MCF 10A (cell line): ENCODE measurements at regions not wholly inside any gene's neighbourhood (a gene's known extent, or its start where the extent isn't known, plus 50 kb on each side); places are given as distances from the start of the nearest gene placed in this dataset.

ENCODE experiments used
- BruUV-seq: library from RNA; stranded (reverse); fragments of 400-500 nt; replicated peaks from 2 replicates; lab custom pipeline; 2021; lab: Mats Ljungman, UMichigan
- CTCF ChIA-PET: fragments of 300-600 bp; sonication (Branson Sonifier 250); formaldehyde crosslinking; extraction: SDS; loops from one replicate; lab custom pipeline; 2021; ENCODE audit warnings: antibody characterized with exemption, inconsistent platforms; lab: Yijun Ruan, JAX
- POLR2A ChIA-PET: fragments of 300-600, 350-650 bp; sonication (Branson Sonifier 250); formaldehyde crosslinking; extraction: SDS; loops from one replicate; lab custom pipeline; 2020; ENCODE audit warnings: antibody characterized with exemption, inconsistent platforms; lab: Yijun Ruan, JAX
- DNase-seq: peaks from one replicate; pipeline ENCODE4 v3.0.0-alpha.2; 2018; ENCODE audit not compliant: unreplicated experiment
- H3K27ac Mint-ChIP-seq: one replicate; pipeline ENCODE4 v1.8.0; 2022; ENCODE audit warnings: mild to moderate bottlenecking, low read depth, mixed read lengths; ENCODE audit not compliant: unreplicated experiment
- H3K27me3 Mint-ChIP-seq: one replicate; pipeline ENCODE4 v1.8.0; 2022; ENCODE audit warnings: mixed read lengths; ENCODE audit not compliant: insufficient read depth, unreplicated experiment
- H3K36me3 Mint-ChIP-seq: one replicate; pipeline ENCODE4 v1.8.0; 2022; ENCODE audit warnings: mild to moderate bottlenecking, moderate library complexity, mixed read lengths; ENCODE audit not compliant: insufficient read depth, unreplicated experiment
- H3K4me1 Mint-ChIP-seq: one replicate; pipeline ENCODE4 v1.8.0; 2022; ENCODE audit warnings: mixed read lengths; ENCODE audit not compliant: insufficient read depth, unreplicated experiment
- H3K4me3 Mint-ChIP-seq: one replicate; pipeline ENCODE4 v1.8.0; 2022; ENCODE audit warnings: mild to moderate bottlenecking, moderate library complexity, mixed read lengths; ENCODE audit not compliant: unreplicated experiment
- H3K9me3 Mint-ChIP-seq: one replicate; pipeline ENCODE4 v1.8.0; 2022; ENCODE audit warnings: mixed read lengths; ENCODE audit not compliant: unreplicated experiment
- intact Hi-C: fragments of 100-400 bp; cut with micrococcal nuclease; formaldehyde crosslinking; loops from 2 replicates; pipeline ENCODE4 v1.14.1; 2022
- TF ChIP-seq, protein P1 (sequence below): fragments of 200-600 bp; IDR thresholded peaks from one replicate; pipeline ENCODE4 v1.8.0; 2022; ENCODE audit warnings: antibody characterized with exemption, mild to moderate bottlenecking; ENCODE audit not compliant: unreplicated experiment

DNA sequence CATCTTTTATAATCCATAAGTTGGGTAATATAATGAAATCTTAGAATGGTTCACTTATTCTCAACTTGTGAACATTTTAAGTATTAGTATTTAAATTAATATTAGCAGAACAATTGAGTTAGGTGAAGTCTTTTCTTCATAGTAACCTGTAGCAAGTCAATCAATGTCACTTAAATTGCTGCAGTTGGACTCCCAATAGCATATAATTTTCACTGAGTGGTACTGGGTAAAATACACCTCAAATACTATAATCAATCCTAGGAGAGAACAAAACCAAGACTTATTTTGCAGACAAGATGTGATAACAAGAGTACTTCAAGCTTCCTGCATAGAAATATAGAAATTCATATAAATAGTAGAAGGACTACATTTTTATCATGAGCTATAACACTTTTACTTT, 677.9 kb upstream of the LRRN3 start:
- Mint-ChIP-seq H3K4me3 (no peak overlapping the region), H3K27ac (no peak overlapping the region), H3K36me3 (peaks cover 5% of the 10 kb centered on the region), H3K4me1 (peaks cover 2% of the 10 kb centered on the region), H3K9me3 (no peaks in the 10 kb centered on the region), H3K27me3 (no peaks in the 10 kb centered on the region)
- CTCF ChIA-PET: no interaction called here
- POLR2A ChIA-PET: interaction anchor here (0.6 kb wide), 1 partner anchor 61 kb away, joined by 3 read pairs; no protein-coding TSS in a partner anchor
- BruUV-seq: no TSS peak
- no peak for DNase-seq
- TF ChIP-seq, protein P1, sequence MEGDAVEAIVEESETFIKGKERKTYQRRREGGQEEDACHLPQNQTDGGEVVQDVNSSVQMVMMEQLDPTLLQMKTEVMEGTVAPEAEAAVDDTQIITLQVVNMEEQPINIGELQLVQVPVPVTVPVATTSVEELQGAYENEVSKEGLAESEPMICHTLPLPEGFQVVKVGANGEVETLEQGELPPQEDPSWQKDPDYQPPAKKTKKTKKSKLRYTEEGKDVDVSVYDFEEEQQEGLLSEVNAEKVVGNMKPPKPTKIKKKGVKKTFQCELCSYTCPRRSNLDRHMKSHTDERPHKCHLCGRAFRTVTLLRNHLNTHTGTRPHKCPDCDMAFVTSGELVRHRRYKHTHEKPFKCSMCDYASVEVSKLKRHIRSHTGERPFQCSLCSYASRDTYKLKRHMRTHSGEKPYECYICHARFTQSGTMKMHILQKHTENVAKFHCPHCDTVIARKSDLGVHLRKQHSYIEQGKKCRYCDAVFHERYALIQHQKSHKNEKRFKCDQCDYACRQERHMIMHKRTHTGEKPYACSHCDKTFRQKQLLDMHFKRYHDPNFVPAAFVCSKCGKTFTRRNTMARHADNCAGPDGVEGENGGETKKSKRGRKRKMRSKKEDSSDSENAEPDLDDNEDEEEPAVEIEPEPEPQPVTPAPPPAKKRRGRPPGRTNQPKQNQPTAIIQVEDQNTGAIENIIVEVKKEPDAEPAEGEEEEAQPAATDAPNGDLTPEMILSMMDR: no peak
- intact Hi-C loops: no loop called here

DNA sequence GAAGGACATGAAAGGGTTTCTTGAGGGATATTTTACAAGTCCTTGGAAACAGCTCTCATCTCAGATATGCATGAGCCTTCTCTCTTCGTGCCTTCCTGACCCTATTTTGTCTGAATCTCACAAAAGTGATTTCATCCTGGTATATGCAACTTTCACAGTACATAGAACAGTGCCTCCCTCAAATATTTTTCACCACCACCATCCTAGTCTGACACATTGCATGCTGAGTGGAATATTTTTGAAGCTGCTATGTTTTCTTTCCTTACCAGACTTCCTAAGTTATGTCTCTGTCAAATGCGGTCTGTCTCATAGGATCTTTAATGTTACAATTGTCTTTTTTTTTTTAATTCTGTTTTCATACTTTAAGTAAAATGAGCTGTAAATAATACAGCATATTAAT, 673.3 kb upstream of the LRRN3 start:
- Mint-ChIP-seq H3K27ac (no peak overlapping the region), H3K9me3 (no peaks in the 10 kb centered on the region), H3K36me3 (peaks cover 5% of the 10 kb centered on the region), H3K4me3 (no peak overlapping the region), H3K27me3 (no peaks in the 10 kb centered on the region), H3K4me1 (no peaks in the 10 kb centered on the region)
- intact Hi-C loops: no loop called here
- CTCF ChIA-PET: interaction anchor here (0.7 to 0.9 kb wide), 2 partner anchors 166 to 1081 kb away, joined by 3 to 4 read pairs; no protein-coding TSS in a partner anchor
- POLR2A ChIA-PET: no interaction called here
- no peak for DNase-seq
- BruUV-seq: no TSS peak
- TF ChIP-seq, protein P1: no peak

DNA sequence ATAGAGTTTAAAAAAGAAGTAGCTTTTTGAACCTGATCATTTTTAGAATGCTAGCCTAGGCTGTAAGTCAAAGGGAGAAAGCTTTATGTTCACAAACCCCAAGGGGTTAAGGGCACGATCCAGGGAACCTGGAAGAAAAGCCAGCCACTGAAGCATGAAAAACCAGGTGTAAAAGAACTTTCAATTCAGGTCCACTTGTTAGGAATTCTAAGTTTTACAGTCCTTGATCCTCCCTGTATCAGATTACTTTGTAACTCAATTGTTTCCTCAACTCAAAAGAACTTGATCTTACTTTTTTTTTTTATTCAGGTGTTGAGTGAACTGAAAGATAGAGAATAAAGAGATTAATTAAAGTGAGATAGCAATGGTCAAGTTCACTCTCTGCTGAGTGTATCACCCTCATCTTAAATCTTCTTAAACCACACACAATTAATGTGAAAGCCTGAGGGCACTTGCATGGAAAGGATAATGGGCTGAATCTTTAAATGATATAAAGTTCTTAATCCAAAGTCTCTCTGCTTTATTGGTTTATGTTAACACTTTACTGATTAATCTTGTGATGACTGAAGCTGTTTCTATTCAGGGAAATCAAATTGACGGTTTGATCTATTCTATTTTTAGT, 672.2 kb upstream of the LRRN3 start:
- Mint-ChIP-seq H3K27ac (no peak overlapping the region), H3K4me3 (no peak overlapping the region), H3K4me1 (no peaks in the 10 kb centered on the region), H3K9me3 (no peaks in the 10 kb centered on the region), H3K36me3 (peaks cover 5% of the 10 kb centered on the region), H3K27me3 (no peaks in the 10 kb centered on the region)
- ChIA-PET POLR2A (interaction anchor here (0.7 kb wide), 1 partner anchor 145 kb away, joined by 3 read pairs; no protein-coding TSS in a partner anchor), CTCF (interaction anchor here (0.7 kb wide), 1 partner anchor 13 kb away, joined by 3 read pairs; no protein-coding TSS in a partner anchor)
- BruUV-seq: no TSS peak
- TF ChIP-seq, protein P1: no peak
- DNase-seq: no peak
- intact Hi-C loops: no loop called here

DNA sequence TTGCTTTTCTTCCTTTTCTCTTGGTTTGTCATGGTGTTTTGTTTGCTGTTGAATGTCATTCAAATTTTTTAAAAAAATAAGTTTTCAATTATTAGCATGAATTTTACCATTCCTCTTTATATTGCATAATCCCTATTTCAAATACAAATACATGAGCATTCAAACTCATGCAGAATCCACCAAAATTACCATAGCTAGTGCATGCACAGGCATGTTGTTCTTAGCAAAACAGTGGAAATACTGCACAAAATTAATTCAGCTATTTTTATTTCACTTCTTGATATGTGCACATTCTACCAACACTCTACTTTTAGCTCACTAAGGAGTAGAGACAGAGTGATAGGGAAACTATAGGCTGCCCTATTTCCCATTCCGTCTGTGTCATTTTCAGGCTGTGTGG, 670.1 kb upstream of the LRRN3 start:
- Mint-ChIP-seq H3K36me3 (peaks cover 5% of the 10 kb centered on the region), H3K27me3 (no peaks in the 10 kb centered on the region), H3K9me3 (no peaks in the 10 kb centered on the region), H3K27ac (no peak overlapping the region), H3K4me1 (no peaks in the 10 kb centered on the region), H3K4me3 (no peak overlapping the region)
- no TSS peak for BruUV-seq
- TF ChIP-seq, protein P1: no peak
- POLR2A ChIA-PET: no interaction called here
- no peak for DNase-seq
- CTCF ChIA-PET: no interaction called here
- intact Hi-C loops: no loop called here
